ENCODE measurements at regions not wholly inside any gene's neighbourhood (a gene's known extent, or its start where the extent isn't known, plus 50 kb on each side); places are given as distances from the start of the nearest gene placed in this dataset.
"Not testable (repeated sequence)": the region's sequence is repeated elsewhere in the genome, so short reads cannot be mapped to it uniquely, and the experiment has no call there.

- FAIRE-seq (no peak), DNase-seq (ENCODE audit: low read depth, low spot score) (no peak)
- Histone ChIP-seq H3K4me2 (ENCODE audit: insufficient read depth, low read length) (no peak overlapping the region), H3K27ac (ENCODE audit: insufficient read depth, low read depth, low read length) (no peak overlapping the region), H4K20me1 (replicated peaks; ENCODE audit: control insufficient read depth, extremely low read depth, insufficient read depth, low read length) (no peaks in the 10 kb centered on the region), H2AFZ (ENCODE audit: low read depth, low read length) (no peak overlapping the region), H3K4me1 (ENCODE audit: control insufficient read depth, extremely low read depth, insufficient read depth, low read length) (no peaks in the 10 kb centered on the region), H3K79me2 (ENCODE audit: control insufficient read depth, insufficient read depth, low read length) (no peaks in the 10 kb centered on the region), H3K9me1 (replicated peaks; ENCODE audit: control insufficient read depth, extremely low read depth, insufficient read depth, low read length) (no peaks in the 10 kb centered on the region), H3K9ac (replicated peaks; ENCODE audit: extremely low read depth, insufficient read depth, low read length) (no peak overlapping the region), H3K4me3 (replicated peaks in 1 of 3; ENCODE audit: insufficient read depth in 1 of 3, low read depth in 1 of 3, low read length in 3 of 3) (no peak overlapping the region), H3K36me3 (ENCODE audit: control insufficient read depth in 2 of 2, extremely low read depth in 1 of 2, insufficient read depth in 2 of 2, low read length in 2 of 2) (no peaks in the 10 kb centered on the region), H3K27me3 (ENCODE audit: control insufficient read depth in 2 of 2, insufficient read depth in 2 of 2, low read length in 2 of 2) (no peaks in the 10 kb centered on the region), H3K9me3 (replicated peaks; ENCODE audit: control insufficient read depth, insufficient read depth, low read length) (no peaks in the 10 kb centered on the region)
- POLR2A ChIA-PET: no interaction called here
- BruUV-seq (replicated peaks): no TSS peak
- intact Hi-C loops (cut with micrococcal nuclease) (no loop called here), dilution Hi-C loops (cut with MboI; ENCODE audit: extremely low pct_ligation_motif_present, low sequenced_read_pairs) (no loop called here)
- TF ChIP-seq POLR2A (IDR thresholded peaks at IDR 0.05; ENCODE audit: low read depth, low read length): no peak
- no peak for TF ChIP-seq CTCF (IDR thresholded peaks at IDR 0.05; ENCODE audit: extremely low read depth in 1 of 2, insufficient read depth in 1 of 2, low read depth in 1 of 2, low read length in 2 of 2)
- no peak for TF ChIP-seq MAX (IDR thresholded peaks at IDR 0.05; ENCODE audit: insufficient read depth, insufficient read length)
- no peak for TF ChIP-seq EZH2 (IDR thresholded peaks at IDR 0.05; ENCODE audit: borderline replicate concordance, low read depth, low read length, severe bottlenecking)
- TF ChIP-seq GATA2 (IDR thresholded peaks at IDR 0.05; ENCODE audit: insufficient read depth, insufficient read length, low read depth, low read length): no peak
- no peak for TF ChIP-seq POLR2AphosphoS5 (IDR thresholded peaks at IDR 0.05; ENCODE audit: insufficient read depth, low read depth, low read length)
- TF ChIP-seq FOS (IDR thresholded peaks at IDR 0.05; ENCODE audit: borderline replicate concordance, insufficient read depth, low read length): no peak
- no peak for TF ChIP-seq JUN (IDR thresholded peaks at IDR 0.05; ENCODE audit: borderline replicate concordance, insufficient read depth, insufficient read length, low read depth)
- no peak for TF ChIP-seq MYC (IDR thresholded peaks at IDR 0.05; ENCODE audit: low read depth, low read length)
- CTCF ChIA-PET: interaction anchor here (0.6 kb wide), 1 partner anchor 10 kb away, joined by 3 read pairs; no protein-coding TSS in a partner anchor
Observed at GRCh38 chr18:39230086-39230803, 1664.6 kb upstream of the CELF4 start.

GRCh38 chr18:39227769-39228168 is 1662.2 kb upstream of the CELF4 start:
- intact Hi-C loops (cut with micrococcal nuclease); H3K4me3 ChIP-seq (replicated peaks in 1 of 3; ENCODE audit: insufficient read depth in 1 of 3, low read depth in 1 of 3, low read length in 3 of 3); BruUV-seq (replicated peaks); H3K27me3 ChIP-seq (ENCODE audit: control insufficient read depth in 2 of 2, insufficient read depth in 2 of 2, low read length in 2 of 2); H3K4me1 ChIP-seq (ENCODE audit: control insufficient read depth, extremely low read depth, insufficient read depth, low read length); H3K4me2 ChIP-seq (ENCODE audit: insufficient read depth, low read length); H3K9me3 ChIP-seq (replicated peaks; ENCODE audit: control insufficient read depth, insufficient read depth, low read length); H4K20me1 ChIP-seq (replicated peaks; ENCODE audit: control insufficient read depth, extremely low read depth, insufficient read depth, low read length); H3K9me1 ChIP-seq (replicated peaks; ENCODE audit: control insufficient read depth, extremely low read depth, insufficient read depth, low read length); H3K9ac ChIP-seq (replicated peaks; ENCODE audit: extremely low read depth, insufficient read depth, low read length); H2AFZ ChIP-seq (ENCODE audit: low read depth, low read length); H3K27ac ChIP-seq (ENCODE audit: insufficient read depth, low read depth, low read length); dilution Hi-C loops (cut with MboI; ENCODE audit: extremely low pct_ligation_motif_present, low sequenced_read_pairs); FAIRE-seq; POLR2A ChIA-PET; H3K79me2 ChIP-seq (ENCODE audit: control insufficient read depth, insufficient read depth, low read length); H3K36me3 ChIP-seq (ENCODE audit: control insufficient read depth in 2 of 2, extremely low read depth in 1 of 2, insufficient read depth in 2 of 2, low read length in 2 of 2); DNase-seq (ENCODE audit: low read depth, low spot score); CTCF ChIA-PET: not testable (repeated sequence)

Measured in endothelial cell of umbilical vein (primary cell).